ENCODE measurements at regions not wholly inside any gene's neighbourhood (a gene's known extent, or its start where the extent isn't known, plus 50 kb on each side); places are given as distances from the start of the nearest gene placed in this dataset.

GRCh38 chr5:148739524-148739923 is 85.2 kb upstream of the HTR4 start:
- TF ChIP-seq EZH2 (IDR thresholded peaks at IDR 0.05): no peak
- TF ChIP-seq, protein P1, sequence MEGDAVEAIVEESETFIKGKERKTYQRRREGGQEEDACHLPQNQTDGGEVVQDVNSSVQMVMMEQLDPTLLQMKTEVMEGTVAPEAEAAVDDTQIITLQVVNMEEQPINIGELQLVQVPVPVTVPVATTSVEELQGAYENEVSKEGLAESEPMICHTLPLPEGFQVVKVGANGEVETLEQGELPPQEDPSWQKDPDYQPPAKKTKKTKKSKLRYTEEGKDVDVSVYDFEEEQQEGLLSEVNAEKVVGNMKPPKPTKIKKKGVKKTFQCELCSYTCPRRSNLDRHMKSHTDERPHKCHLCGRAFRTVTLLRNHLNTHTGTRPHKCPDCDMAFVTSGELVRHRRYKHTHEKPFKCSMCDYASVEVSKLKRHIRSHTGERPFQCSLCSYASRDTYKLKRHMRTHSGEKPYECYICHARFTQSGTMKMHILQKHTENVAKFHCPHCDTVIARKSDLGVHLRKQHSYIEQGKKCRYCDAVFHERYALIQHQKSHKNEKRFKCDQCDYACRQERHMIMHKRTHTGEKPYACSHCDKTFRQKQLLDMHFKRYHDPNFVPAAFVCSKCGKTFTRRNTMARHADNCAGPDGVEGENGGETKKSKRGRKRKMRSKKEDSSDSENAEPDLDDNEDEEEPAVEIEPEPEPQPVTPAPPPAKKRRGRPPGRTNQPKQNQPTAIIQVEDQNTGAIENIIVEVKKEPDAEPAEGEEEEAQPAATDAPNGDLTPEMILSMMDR (IDR thresholded peaks at IDR 0.05): no peak
- TF ChIP-seq EZH2phosphoT487 (IDR thresholded peaks at IDR 0.05): no peak
